Brain microvascular endothelial cell (primary cell): ENCODE measurements at regions not wholly inside any gene's neighbourhood (a gene's known extent, or its start where the extent isn't known, plus 50 kb on each side); places are given as distances from the start of the nearest gene placed in this dataset.

Experiments used
- DNase-seq: peaks from one replicate; pipeline ENCODE4 v3.0.0-alpha.2; 2020
- H3K27ac ChIP-seq: fragments of 250-450 bp; sonication (Bioruptor Pico); 2 replicates; pipeline ENCODE4 v1.5.1; 2020; ENCODE audit warnings: mild to moderate bottlenecking, moderate library complexity
- H3K27me3 ChIP-seq: fragments of 250-450 bp; sonication (Bioruptor Pico); replicated peaks from 2 replicates; pipeline ENCODE4 v1.5.1; 2020; ENCODE audit warnings: mild to moderate bottlenecking
- H3K36me3 ChIP-seq: fragments of 250-450 bp; sonication (Bioruptor Pico); replicated peaks from 2 replicates; pipeline ENCODE4 v1.5.1; 2020; ENCODE audit warnings: mild to moderate bottlenecking
- H3K4me3 ChIP-seq: 2 replicates; pipeline ENCODE4 v1.5.1; 2011; ENCODE audit warnings: low read depth, mild to moderate bottlenecking, control low read depth, low read length, moderate library complexity
- CTCF ChIP-seq: IDR thresholded peaks from 2 replicates; pipeline ENCODE4 v1.5.1; 2011; ENCODE audit warnings: low read depth, mild to moderate bottlenecking, moderate library complexity, low read length, control low read depth, inconsistent platforms; ENCODE audit errors: missing control alignments
- in situ Hi-C: cut with HindIII; loops from 2 replicates; pipeline ENCODE4 v1.10.0; 2017; ENCODE audit warnings: low sequenced_read_pairs, low pct_ligation_motif_present

GRCh38 chr10:130230036-130230435 is 93.8 kb downstream of the GLRX3 start:
- no peak overlapping the region for H3K27ac ChIP-seq
- in situ Hi-C loops, result no loop called here
- H3K36me3 ChIP-seq, result no peaks in the 10 kb centered on the region
- DNase-seq, result no peak
- TF ChIP-seq CTCF, result no peak
- no peak overlapping the region for H3K4me3 ChIP-seq
- H3K27me3 ChIP-seq, result no peaks in the 10 kb centered on the region

GRCh38 chr10:130230611-130231010 is 94.4 kb downstream of the GLRX3 start:
- TF ChIP-seq CTCF, result no peak
- in situ Hi-C loops, result no loop called here
- Histone ChIP-seq H3K36me3 (no peaks in the 10 kb centered on the region), H3K27me3 (no peaks in the 10 kb centered on the region), H3K27ac (no peak overlapping the region), H3K4me3 (no peak overlapping the region)
- no peak for DNase-seq

- in situ Hi-C loops, result no loop called here
- Histone ChIP-seq H3K4me3 (no peak overlapping the region), H3K36me3 (no peaks in the 10 kb centered on the region), H3K27me3 (no peaks in the 10 kb centered on the region), H3K27ac (no peak overlapping the region)
- no peak for DNase-seq
- TF ChIP-seq CTCF, result no peak
These were observed 95.1 kb downstream of the GLRX3 start for GRCh38 chr10:130231251-130231741.

GRCh38 chr10:130232166-130233034 is 96.2 kb downstream of the GLRX3 start:
- TF ChIP-seq CTCF, result no peak
- no peaks in the 10 kb centered on the region for H3K27me3 ChIP-seq
- in situ Hi-C loops, result no loop called here
- DNase-seq, result no peak
- no peak overlapping the region for H3K27ac ChIP-seq
- H3K4me3 ChIP-seq, result no peak overlapping the region
- H3K36me3 ChIP-seq, result no peaks in the 10 kb centered on the region

GRCh38 chr10:130233035-130233360 is 96.8 kb downstream of the GLRX3 start:
- in situ Hi-C loops, result no loop called here
- TF ChIP-seq CTCF, result no peak
- Histone ChIP-seq H3K27me3 (no peaks in the 10 kb centered on the region), H3K27ac (no peak overlapping the region), H3K4me3 (no peak overlapping the region), H3K36me3 (no peaks in the 10 kb centered on the region)
- no peak for DNase-seq

GRCh38 chr10:130233426-130233825 is 97.2 kb downstream of the GLRX3 start:
- Histone ChIP-seq H3K27ac (no peak overlapping the region), H3K4me3 (no peak overlapping the region), H3K36me3 (no peaks in the 10 kb centered on the region), H3K27me3 (no peaks in the 10 kb centered on the region)
- DNase-seq, result no peak
- in situ Hi-C loops, result no loop called here
- TF ChIP-seq CTCF, result no peak
